ENCODE measurements at regions not wholly inside any gene's neighbourhood (a gene's known extent, or its start where the extent isn't known, plus 50 kb on each side); places are given as distances from the start of the nearest gene placed in this dataset.

DNA sequence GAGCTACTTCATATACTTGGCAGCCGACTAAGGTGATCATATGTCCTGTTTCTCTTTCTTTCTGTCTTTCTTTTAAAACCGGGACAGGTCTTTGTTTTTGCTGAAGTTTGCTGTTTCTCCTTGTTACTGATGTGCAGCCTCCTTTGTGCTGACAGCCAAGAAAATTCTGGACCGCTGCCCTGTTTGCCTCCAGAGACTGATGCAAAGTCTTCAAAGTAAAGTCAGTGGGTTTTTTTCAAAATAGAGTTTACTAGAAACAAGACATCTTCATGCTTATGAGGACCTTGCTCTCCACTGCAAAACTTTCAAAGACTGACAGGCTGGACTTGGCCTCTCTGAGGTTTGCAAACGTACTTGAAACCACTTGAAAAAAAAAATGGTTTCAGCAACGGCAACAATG is 510.5 kb upstream of the MAP3K7 start:
- Mint-ChIP-seq H3K9me3 (no peaks in the 10 kb centered on the region), H3K27me3 (ENCODE audit: low read depth) (peaks cover 3% of the 10 kb centered on the region), H3K27ac (no peak overlapping the region), H3K4me1 (ENCODE audit: low read depth) (no peaks in the 10 kb centered on the region), H3K4me3 (ENCODE audit: low read depth) (no peak overlapping the region), H3K36me3 (ENCODE audit: low read depth) (no peaks in the 10 kb centered on the region)
- no peak for DNase-seq (ENCODE audit: low spot score)
- intact Hi-C loops (cut with micrococcal nuclease), result no loop called here

DNA sequence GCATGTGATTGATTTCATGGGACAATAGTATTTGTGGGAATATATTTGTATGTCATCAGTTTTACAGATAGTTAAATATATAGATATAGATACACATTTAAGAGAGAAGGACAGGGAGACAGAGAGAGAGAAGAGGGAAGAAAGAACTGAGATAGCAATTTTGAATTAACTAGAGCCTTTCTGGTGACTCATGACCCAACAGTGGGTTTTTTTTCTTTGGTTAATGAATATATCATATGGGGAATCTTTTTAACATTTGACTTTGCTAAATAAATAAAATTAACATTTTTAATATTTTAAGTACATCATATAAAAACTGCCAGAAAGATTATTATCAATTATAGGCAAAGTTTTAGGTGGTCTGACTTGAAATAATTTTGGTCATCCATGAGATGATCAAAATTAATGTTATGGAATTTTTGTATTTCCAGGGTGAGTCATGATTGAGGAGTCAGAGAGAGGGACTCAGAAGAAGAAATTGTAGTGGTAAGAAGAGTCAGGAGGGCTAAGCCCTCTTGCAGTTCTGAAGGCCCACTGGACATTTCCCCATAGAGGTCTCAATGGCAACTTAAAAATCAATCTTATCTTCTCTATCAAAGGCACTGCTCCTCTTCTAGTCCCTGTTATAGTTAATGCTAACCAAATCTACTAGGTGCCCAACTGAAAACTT is 508.1 kb upstream of the MAP3K7 start:
- no peaks in the 10 kb centered on the region for H3K9me3 Mint-ChIP-seq
- peaks cover 3% of the 10 kb centered on the region for H3K27me3 Mint-ChIP-seq (ENCODE audit: low read depth)
- H3K36me3 Mint-ChIP-seq (ENCODE audit: low read depth), result no peaks in the 10 kb centered on the region
- H3K27ac Mint-ChIP-seq, result no peak overlapping the region
- no peak overlapping the region for H3K4me3 Mint-ChIP-seq (ENCODE audit: low read depth)
- DNase-seq (ENCODE audit: low spot score), result no peak
- intact Hi-C loops (cut with micrococcal nuclease), result no loop called here
- H3K4me1 Mint-ChIP-seq (ENCODE audit: low read depth), result no peaks in the 10 kb centered on the region

DNA sequence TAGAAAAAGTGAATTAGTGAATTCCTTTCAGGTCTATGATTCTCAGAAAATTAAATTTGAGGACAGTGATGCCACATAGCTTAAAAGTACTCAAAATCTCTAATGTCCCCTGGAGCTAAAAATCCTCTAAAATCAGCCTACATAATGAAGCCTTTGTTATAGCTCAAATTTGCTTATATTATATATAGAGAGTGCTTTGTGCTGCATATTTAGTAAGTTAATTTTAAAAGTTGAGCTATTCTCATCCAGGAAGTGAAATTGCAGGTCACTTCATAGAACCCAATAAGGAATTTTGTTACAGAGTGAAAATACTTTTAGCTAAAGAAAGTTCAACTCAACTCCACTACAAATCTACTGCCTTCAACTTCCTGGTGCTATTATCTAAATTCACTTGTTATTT is 507.5 kb upstream of the MAP3K7 start:
- Mint-ChIP-seq H3K4me1 (ENCODE audit: low read depth) (no peaks in the 10 kb centered on the region), H3K36me3 (ENCODE audit: low read depth) (no peaks in the 10 kb centered on the region), H3K9me3 (no peaks in the 10 kb centered on the region), H3K27me3 (ENCODE audit: low read depth) (peaks cover 3% of the 10 kb centered on the region), H3K4me3 (ENCODE audit: low read depth) (no peak overlapping the region), H3K27ac (no peak overlapping the region)
- no peak for DNase-seq (ENCODE audit: low spot score)
- intact Hi-C loops (cut with micrococcal nuclease), result no loop called here

DNA sequence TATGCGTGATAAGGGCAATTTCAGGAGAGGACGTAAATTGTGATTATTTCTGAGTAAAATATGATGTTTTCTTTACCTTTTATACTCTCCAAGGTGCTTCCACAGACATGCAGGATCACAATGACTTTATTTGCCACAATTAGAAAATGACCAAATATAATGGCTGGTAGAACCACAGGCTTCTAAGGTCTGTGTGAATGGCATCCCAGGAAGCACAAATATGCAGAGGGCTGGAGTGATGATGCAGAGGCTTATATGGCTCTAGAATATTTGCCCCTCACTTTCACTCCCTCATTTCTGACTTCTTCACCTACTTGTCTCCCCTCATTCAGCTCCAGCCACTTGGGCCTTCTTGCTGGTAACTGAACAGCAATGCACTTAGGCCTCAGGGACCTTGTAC is 502.1 kb upstream of the MAP3K7 start:
- no peaks in the 10 kb centered on the region for H3K36me3 Mint-ChIP-seq (ENCODE audit: low read depth)
- H3K27me3 Mint-ChIP-seq (ENCODE audit: low read depth), result peaks cover 3% of the 10 kb centered on the region
- DNase-seq (ENCODE audit: low spot score), result no peak
- H3K4me1 Mint-ChIP-seq (ENCODE audit: low read depth), result no peaks in the 10 kb centered on the region
- no peak overlapping the region for H3K27ac Mint-ChIP-seq
- H3K9me3 Mint-ChIP-seq, result no peaks in the 10 kb centered on the region
- intact Hi-C loops (cut with micrococcal nuclease), result no loop called here
- H3K4me3 Mint-ChIP-seq (ENCODE audit: low read depth), result no peak overlapping the region

DNA sequence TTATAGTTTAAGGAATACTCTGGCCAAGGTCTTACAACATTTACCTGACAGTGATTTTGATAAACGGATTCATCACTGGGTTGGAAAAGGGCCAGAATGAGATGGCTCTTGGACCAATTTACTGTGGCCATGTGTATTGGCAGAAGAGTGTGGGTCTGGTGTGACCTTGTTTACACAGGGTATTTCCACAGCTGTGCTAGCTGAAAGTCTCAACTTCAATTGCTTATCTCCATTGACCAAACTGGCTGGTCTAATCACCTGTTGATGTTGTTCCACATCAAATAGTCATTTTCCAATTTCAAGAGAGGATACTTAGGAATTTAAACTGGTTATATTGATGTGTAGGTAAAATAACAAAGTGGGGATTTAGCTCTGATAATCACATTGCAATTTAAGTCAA is 501.6 kb upstream of the MAP3K7 start:
- Mint-ChIP-seq H3K4me1 (ENCODE audit: low read depth) (no peaks in the 10 kb centered on the region), H3K4me3 (ENCODE audit: low read depth) (no peak overlapping the region), H3K36me3 (ENCODE audit: low read depth) (no peaks in the 10 kb centered on the region), H3K9me3 (no peaks in the 10 kb centered on the region), H3K27me3 (ENCODE audit: low read depth) (peaks cover 3% of the 10 kb centered on the region), H3K27ac (no peak overlapping the region)
- DNase-seq (ENCODE audit: low spot score), result no peak
- intact Hi-C loops (cut with micrococcal nuclease), result no loop called here

DNA sequence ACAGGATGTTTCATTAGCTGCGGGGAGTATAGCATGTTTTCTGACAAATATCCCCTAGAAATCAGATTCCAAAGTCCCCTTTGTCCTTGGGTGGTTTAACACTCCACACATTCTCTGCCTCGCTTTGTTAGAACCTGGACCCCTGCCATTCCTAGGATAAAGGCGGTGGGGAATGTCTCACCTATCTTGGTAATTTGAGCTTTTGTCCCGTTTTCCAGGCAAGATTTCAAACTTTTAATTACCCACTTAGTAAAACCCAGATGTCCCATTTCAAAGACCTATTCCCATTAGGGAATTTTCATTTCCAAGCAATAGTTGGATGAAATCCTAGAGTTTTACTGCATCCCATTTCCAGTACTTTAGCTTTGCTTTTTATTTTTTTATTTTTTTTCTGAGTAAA is 501.0 kb upstream of the MAP3K7 start:
- Mint-ChIP-seq H3K9me3 (no peaks in the 10 kb centered on the region), H3K27ac (no peak overlapping the region), H3K27me3 (ENCODE audit: low read depth) (peaks cover 3% of the 10 kb centered on the region), H3K4me3 (ENCODE audit: low read depth) (no peak overlapping the region), H3K4me1 (ENCODE audit: low read depth) (no peaks in the 10 kb centered on the region), H3K36me3 (ENCODE audit: low read depth) (no peaks in the 10 kb centered on the region)
- intact Hi-C loops (cut with micrococcal nuclease), result no loop called here
- no peak for DNase-seq (ENCODE audit: low spot score)

DNA sequence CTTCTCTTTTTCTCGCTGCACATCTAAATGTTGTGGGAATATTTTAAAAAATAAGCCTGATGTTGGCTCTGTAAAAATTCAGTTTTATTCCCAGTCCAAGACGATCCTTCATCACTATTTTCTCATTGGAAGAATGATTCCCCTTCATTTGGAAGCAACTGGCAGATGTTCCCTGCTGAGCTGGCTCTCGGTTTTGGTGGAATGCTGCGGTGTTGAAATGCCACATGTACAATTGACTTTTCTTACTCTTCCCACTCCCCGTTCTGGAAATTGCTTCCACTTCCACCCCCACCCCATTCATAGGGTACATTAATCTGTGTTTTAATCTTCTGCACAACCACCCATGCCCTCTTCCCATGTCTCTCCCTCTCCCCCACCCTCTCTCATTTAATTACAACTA is 496.3 kb upstream of the MAP3K7 start:
- H3K27me3 Mint-ChIP-seq (ENCODE audit: low read depth), result no peaks in the 10 kb centered on the region
- H3K9me3 Mint-ChIP-seq, result no peaks in the 10 kb centered on the region
- intact Hi-C loops (cut with micrococcal nuclease), result no loop called here
- H3K36me3 Mint-ChIP-seq (ENCODE audit: low read depth), result no peaks in the 10 kb centered on the region
- no peak overlapping the region for H3K4me3 Mint-ChIP-seq (ENCODE audit: low read depth)
- H3K4me1 Mint-ChIP-seq (ENCODE audit: low read depth), result no peaks in the 10 kb centered on the region
- H3K27ac Mint-ChIP-seq, result no peak overlapping the region
- no peak for DNase-seq (ENCODE audit: low spot score)

DNA sequence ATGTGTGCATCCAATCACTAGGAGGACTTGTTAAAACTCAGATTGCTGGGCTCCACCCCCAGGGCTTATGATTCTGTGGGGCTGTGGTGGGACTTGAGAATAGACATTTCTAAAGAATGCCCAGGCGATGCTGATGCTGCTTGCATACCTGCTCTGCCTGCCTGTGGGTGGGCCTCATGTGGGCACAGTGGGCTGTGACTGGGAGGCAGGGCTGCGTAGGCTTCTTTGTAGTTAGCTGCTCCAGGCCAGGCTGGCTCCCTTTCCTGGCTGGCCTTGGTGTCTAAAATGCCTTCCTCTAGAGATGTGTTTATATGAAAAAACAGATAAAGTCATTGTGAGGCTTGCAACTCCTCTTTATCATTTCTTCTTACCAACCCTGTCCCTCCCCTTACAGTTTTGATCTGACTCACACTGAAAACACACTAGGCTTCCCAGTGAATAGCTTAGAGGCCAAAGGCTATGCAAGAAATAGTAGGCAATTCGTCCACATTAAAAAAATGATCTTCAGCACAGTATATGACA is 495.5 kb upstream of the MAP3K7 start:
- Mint-ChIP-seq H3K36me3 (ENCODE audit: low read depth) (no peaks in the 10 kb centered on the region), H3K27me3 (ENCODE audit: low read depth) (no peaks in the 10 kb centered on the region), H3K4me3 (ENCODE audit: low read depth) (no peak overlapping the region), H3K9me3 (no peaks in the 10 kb centered on the region), H3K27ac (no peak overlapping the region), H3K4me1 (ENCODE audit: low read depth) (no peaks in the 10 kb centered on the region)
- DNase-seq (ENCODE audit: low spot score), result no peak
- intact Hi-C loops (cut with micrococcal nuclease), result no loop called here

DNA sequence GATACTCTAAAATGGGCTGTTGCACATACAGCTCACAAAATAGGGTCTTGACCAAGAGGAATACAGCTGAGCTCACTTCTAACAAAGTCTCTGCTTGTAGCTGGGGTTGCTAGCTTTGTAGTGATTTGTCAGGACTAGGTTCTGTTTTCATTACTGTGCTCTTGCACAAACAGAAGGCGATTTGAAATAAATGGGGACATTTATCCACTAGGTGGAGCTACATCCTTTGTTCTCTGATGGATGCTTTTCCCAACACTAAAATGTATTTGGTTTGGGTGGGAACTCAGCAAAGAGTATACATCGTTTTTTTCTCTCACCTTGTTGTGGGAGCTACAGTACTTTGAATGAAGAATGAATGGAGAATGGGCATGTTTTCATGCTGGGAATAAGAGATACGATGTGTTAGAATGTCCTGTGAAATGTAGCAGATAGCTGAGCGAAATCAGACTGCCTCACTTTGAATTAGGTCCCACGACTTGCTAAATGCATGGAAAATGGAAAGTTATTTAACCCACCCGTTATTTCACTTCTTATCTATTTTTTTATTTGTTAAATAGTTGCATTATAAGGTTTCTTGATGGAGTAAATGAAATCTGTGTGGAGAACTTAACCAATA is 494.7 kb upstream of the MAP3K7 start:
- Mint-ChIP-seq H3K27me3 (ENCODE audit: low read depth) (no peaks in the 10 kb centered on the region), H3K27ac (no peak overlapping the region), H3K4me3 (ENCODE audit: low read depth) (no peak overlapping the region), H3K36me3 (ENCODE audit: low read depth) (no peaks in the 10 kb centered on the region), H3K4me1 (ENCODE audit: low read depth) (no peaks in the 10 kb centered on the region), H3K9me3 (no peaks in the 10 kb centered on the region)
- no peak for DNase-seq (ENCODE audit: low spot score)
- intact Hi-C loops (cut with micrococcal nuclease), result no loop called here

DNA sequence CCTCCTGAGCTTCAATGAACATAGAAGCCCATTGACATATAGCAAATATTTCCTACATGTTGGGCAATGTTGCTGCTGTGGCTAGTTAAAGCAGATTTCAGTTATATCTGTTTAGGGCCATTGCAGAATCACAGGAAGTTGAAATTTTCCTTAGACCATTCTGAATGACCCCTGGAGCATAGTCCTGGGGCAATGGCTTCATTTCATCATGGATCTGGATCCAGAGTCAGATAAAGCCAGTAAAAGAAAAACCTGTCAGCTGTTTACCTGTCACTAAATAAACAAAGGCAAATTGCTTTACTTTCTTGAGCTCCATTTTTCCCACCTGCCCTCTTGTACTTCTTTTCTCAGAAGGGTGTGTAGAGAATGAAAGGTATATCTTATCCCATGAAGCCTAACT is 494.0 kb upstream of the MAP3K7 start:
- Mint-ChIP-seq H3K4me3 (ENCODE audit: low read depth) (no peak overlapping the region), H3K27ac (no peak overlapping the region)
- intact Hi-C loops (cut with micrococcal nuclease), result no loop called here

DNA sequence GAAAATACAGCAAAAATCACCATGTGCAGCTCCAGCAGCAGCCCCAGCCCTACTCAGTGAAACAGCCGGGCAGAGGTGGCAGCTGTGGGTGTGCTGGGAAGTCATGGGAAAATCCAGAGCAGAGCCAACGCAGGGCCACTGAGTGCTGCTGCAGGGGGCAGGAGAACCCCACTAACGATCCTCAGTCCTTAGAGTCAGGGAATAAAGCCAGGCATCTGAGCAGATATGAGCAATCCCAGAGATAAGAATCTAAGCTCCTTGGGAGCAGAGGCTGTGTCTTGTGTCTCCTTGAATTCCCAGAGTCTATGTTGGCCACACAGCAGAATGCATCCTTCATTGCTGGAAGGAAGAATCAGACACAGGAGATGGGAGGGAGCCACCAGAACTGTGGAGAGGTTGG is 493.1 kb upstream of the MAP3K7 start:
- Mint-ChIP-seq H3K36me3 (ENCODE audit: low read depth) (no peaks in the 10 kb centered on the region), H3K27me3 (ENCODE audit: low read depth) (no peaks in the 10 kb centered on the region), H3K27ac (no peak overlapping the region), H3K4me1 (ENCODE audit: low read depth) (no peaks in the 10 kb centered on the region), H3K4me3 (ENCODE audit: low read depth) (no peak overlapping the region), H3K9me3 (no peaks in the 10 kb centered on the region)
- intact Hi-C loops (cut with micrococcal nuclease), result no loop called here
- no peak for DNase-seq (ENCODE audit: low spot score)

More for the DNA sequence above, 494.0 kb upstream of the MAP3K7 start:
- no peaks in the 10 kb centered on the region for H3K4me1 Mint-ChIP-seq (ENCODE audit: low read depth)
- H3K9me3 Mint-ChIP-seq, result no peaks in the 10 kb centered on the region
- H3K27me3 Mint-ChIP-seq (ENCODE audit: low read depth), result no peaks in the 10 kb centered on the region
- no peaks in the 10 kb centered on the region for H3K36me3 Mint-ChIP-seq (ENCODE audit: low read depth)
- DNase-seq (ENCODE audit: low spot score), result no peak

DNA sequence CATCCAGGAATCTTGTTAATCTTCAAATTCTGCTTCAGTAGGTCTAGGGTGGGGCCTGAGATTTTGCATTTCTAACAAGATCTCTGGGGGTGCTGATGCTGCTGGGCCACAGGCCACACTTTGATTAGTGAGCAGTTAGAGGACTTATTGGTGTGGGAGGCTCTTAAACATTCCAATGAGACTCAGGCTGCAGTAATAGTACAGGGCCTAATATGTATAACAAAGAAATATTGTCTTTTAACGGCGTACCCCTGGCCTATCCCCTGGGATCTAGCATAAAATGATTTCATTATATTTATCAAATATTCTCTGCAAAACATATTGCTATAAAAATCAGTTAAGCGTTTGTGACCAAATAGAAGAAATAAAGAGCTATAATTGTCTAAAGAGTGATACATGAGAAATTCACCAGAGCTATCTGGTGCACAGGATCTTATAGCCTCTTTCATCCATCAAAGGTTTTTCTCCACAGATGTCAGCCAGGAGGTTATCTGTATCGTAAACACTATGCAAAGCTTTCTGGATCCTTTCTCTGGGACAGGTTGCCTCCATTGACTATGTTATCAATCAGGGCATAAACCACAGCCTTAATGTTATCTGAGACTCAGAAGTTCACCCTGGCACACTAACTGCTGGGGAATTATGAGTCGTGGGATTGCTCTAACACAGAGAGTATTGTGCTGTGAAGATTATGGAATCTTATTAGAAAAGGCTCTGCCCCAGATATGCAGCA is 488.5 kb upstream of the MAP3K7 start:
- H3K27me3 Mint-ChIP-seq (ENCODE audit: low read depth), result no peaks in the 10 kb centered on the region
- no peaks in the 10 kb centered on the region for H3K36me3 Mint-ChIP-seq (ENCODE audit: low read depth)
- H3K27ac Mint-ChIP-seq, result no peak overlapping the region
- no peaks in the 10 kb centered on the region for H3K9me3 Mint-ChIP-seq
- H3K4me1 Mint-ChIP-seq (ENCODE audit: low read depth), result no peaks in the 10 kb centered on the region
- H3K4me3 Mint-ChIP-seq (ENCODE audit: low read depth), result no peak overlapping the region
- intact Hi-C loops (cut with micrococcal nuclease), result no loop called here
- no peak for DNase-seq (ENCODE audit: low spot score)

DNA sequence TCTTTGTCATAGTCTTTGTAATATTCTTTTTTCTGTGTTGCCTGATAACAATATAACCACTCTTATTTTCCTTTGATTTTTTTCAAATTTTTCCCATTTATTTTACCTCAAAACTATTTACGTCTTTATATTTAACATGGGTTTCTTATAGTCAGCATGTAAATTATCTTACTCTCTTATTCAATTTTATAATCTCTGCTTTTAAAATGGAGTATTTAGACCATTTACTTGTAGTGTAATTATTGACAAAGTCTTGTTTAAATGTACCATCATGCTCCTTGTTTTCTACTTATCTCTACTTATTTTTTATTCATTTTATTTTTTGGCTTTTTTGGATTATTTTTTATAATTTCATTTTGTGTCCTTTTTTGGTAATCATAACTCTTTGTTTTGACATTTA is 476.5 kb upstream of the MAP3K7 start:
- no peak for DNase-seq (ENCODE audit: low spot score)
- H3K4me1 Mint-ChIP-seq (ENCODE audit: low read depth), result no peaks in the 10 kb centered on the region
- H3K36me3 Mint-ChIP-seq (ENCODE audit: low read depth), result no peaks in the 10 kb centered on the region
- no peak overlapping the region for H3K27ac Mint-ChIP-seq
- no peak overlapping the region for H3K4me3 Mint-ChIP-seq (ENCODE audit: low read depth)
- no peaks in the 10 kb centered on the region for H3K9me3 Mint-ChIP-seq
- H3K27me3 Mint-ChIP-seq (ENCODE audit: low read depth), result no peaks in the 10 kb centered on the region
- intact Hi-C loops (cut with micrococcal nuclease), result no loop called here

Measured in activated T-helper 2 cell treated with anti-CD3 and anti-CD28 coated beads, Interferon-gamma antibody, Interleukin-2, Interleukin-4, amounts not matched to agents 10 μg/mL and 5 μg/mL and 100 μg/mL, durations not matched to agents 14 hours and 24 hours and 36 hours (primary cell).